ENCODE measurements at regions not wholly inside any gene's neighbourhood (a gene's known extent, or its start where the extent isn't known, plus 50 kb on each side); places are given as distances from the start of the nearest gene placed in this dataset.

DNA sequence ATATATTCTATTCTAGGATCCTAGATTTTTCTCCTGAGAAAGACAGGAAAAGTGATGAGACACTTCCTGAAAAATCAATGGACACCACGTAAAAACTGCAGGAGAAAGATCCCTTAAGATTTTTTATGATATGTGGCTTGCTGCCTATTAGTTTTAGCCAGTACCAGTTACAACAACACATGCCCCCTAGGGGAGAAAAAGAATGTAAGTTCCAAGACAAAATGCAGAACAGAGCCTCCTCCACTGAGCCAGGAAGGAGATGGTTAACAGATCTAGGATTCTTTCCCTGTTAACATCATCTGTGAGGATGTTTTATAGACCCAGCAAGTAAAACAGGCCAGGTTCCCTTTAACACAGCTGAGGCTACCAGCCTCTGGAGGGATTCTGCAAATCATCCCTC is 574.7 kb downstream of the TLE4 start:
- TF ChIP-seq SIN3A (IDR thresholded peaks at IDR 0.05; ENCODE audit: borderline replicate concordance, insufficient read depth, low read length) (no peak), POLR2AphosphoS5 (IDR thresholded peaks at IDR 0.05; ENCODE audit: low read depth, low read length) (no peak)
